Osteocyte (in vitro differentiated cells): ENCODE measurements at regions not wholly inside any gene's neighbourhood (a gene's known extent, or its start where the extent isn't known, plus 50 kb on each side); places are given as distances from the start of the nearest gene placed in this dataset.
"Not testable (repeated sequence)": the region's sequence is repeated elsewhere in the genome, so short reads cannot be mapped to it uniquely, and the experiment has no call there.

Source experiments
- DNase-seq: peaks from one replicate; pipeline ENCODE4 v3.0.0; 2021; ENCODE audit warnings: mixed read lengths; ENCODE audit not compliant: unreplicated experiment; ENCODE audit errors: extremely low spot score
- H3K27ac Mint-ChIP-seq: one replicate; pipeline ENCODE4 v1.8.0; 2021; ENCODE audit warnings: mild to moderate bottlenecking, mixed read lengths; ENCODE audit not compliant: unreplicated experiment
- H3K27me3 Mint-ChIP-seq: one replicate; pipeline ENCODE4 v1.8.0; 2021; ENCODE audit warnings: mixed read lengths; ENCODE audit not compliant: unreplicated experiment
- H3K36me3 Mint-ChIP-seq: one replicate; pipeline ENCODE4 v1.8.0; 2021; ENCODE audit warnings: mixed read lengths; ENCODE audit not compliant: unreplicated experiment
- H3K4me1 Mint-ChIP-seq: one replicate; pipeline ENCODE4 v1.8.0; 2021; ENCODE audit warnings: mixed read lengths; ENCODE audit not compliant: unreplicated experiment
- H3K4me3 Mint-ChIP-seq: one replicate; pipeline ENCODE4 v1.8.0; 2021; ENCODE audit warnings: mild to moderate bottlenecking, moderate library complexity, mixed read lengths; ENCODE audit not compliant: unreplicated experiment
- H3K9me3 Mint-ChIP-seq: one replicate; pipeline ENCODE4 v1.8.0; 2021; ENCODE audit warnings: mixed read lengths; ENCODE audit not compliant: unreplicated experiment
- CTCF ChIP-seq: fragments of 200-600 bp; sonication (generic); IDR thresholded peaks from 2 replicates; pipeline ENCODE4 v1.5.0; 2021; ENCODE audit warnings: antibody characterized with exemption, mild to moderate bottlenecking, moderate library complexity

DNA sequence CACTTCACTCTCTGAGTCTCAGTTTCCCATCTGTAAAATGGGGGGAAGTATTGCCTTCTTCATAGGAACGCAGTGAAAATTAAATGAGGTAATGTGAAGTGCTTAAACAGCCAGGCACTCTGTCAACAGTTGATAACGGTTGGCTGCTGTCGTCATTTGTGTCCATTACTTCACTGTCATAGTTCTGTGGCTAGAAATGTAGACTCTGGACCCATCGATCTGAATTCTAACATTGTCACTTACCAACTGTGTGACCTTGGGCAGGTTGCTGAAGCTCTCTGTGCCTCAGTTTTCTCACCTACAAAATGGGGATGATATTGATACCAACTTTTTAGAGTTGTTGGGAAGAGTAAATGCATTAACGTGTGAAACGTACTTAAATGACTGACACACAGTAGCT, 152.6 kb downstream of the PTPRU start:
- H3K4me3 Mint-ChIP-seq, result no peak overlapping the region
- no peaks in the 10 kb centered on the region for H3K36me3 Mint-ChIP-seq
- H3K27me3 Mint-ChIP-seq, result no peaks in the 10 kb centered on the region

GRCh38 chr1:29388170-29388569, 151.8 kb downstream of the PTPRU start:
- no peaks in the 10 kb centered on the region for H3K9me3 Mint-ChIP-seq
- H3K4me1 Mint-ChIP-seq, result no peaks in the 10 kb centered on the region
- no peak for TF ChIP-seq CTCF
- H3K36me3 Mint-ChIP-seq, result no peaks in the 10 kb centered on the region
- no peak overlapping the region for H3K4me3 Mint-ChIP-seq
- no peaks in the 10 kb centered on the region for H3K27me3 Mint-ChIP-seq
- DNase-seq, result peak; percentile 59
- H3K27ac Mint-ChIP-seq, result no peak overlapping the region

More for the DNA sequence above, 152.6 kb downstream of the PTPRU start:
- H3K27ac Mint-ChIP-seq, result no peak overlapping the region
- no peaks in the 10 kb centered on the region for H3K9me3 Mint-ChIP-seq
- no peaks in the 10 kb centered on the region for H3K4me1 Mint-ChIP-seq
- TF ChIP-seq CTCF, result no peak
- DNase-seq, result no peak

DNA sequence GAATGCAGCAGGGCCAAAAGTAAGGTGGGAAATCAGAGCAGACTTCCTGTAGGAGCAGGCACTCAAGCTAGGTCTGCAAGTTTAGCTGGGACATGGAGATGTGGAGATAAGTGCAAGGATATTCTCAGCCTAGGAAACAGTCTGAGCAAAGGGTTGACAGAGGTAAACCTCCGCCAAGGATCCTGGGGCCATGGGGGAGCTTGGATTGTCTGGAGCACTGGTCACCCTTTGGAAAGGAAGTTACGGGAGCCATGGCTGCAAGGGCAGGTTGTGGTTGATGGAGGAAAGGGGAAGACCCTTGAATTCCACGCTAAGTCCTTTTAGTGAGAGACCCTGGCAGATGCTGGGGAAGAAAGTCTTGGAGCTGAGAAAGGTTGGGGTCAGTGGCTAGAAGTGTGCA, 150.9 kb downstream of the PTPRU start:
- Mint-ChIP-seq H3K36me3 (no peaks in the 10 kb centered on the region), H3K27ac (no peak overlapping the region), H3K27me3 (no peaks in the 10 kb centered on the region), H3K9me3 (peaks cover 4% of the 10 kb centered on the region), H3K4me3 (no peak overlapping the region), H3K4me1 (no peaks in the 10 kb centered on the region)
- no peak for TF ChIP-seq CTCF
- DNase-seq, result peak; percentile 54

DNA sequence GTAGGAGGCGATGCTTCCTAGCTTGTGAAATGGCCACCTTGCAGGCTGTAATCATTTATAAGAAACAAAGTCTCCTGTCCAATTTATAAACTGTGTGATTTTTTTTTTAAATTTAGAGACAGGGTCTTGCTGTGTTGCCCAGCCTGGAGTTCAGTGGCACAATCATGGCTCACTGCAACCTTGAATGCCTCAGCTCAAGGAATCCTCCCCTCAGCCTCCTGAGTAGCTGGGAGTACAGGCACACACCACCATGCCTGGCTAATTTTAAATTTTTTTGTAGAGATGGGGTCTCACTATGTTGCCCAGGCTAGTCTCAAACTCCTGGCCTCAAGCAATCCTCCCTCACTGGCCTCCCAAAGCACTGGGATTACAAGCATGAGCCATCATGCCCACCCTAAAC, 150.1 kb downstream of the PTPRU start:
- H3K27me3 Mint-ChIP-seq, H3K4me1 Mint-ChIP-seq, H3K4me3 Mint-ChIP-seq, H3K9me3 Mint-ChIP-seq, DNase-seq, H3K36me3 Mint-ChIP-seq, H3K27ac Mint-ChIP-seq: not testable (repeated sequence)

- TF ChIP-seq CTCF, result no peak
- Mint-ChIP-seq H3K9me3 (peaks cover 4% of the 10 kb centered on the region), H3K4me1 (no peaks in the 10 kb centered on the region), H3K27ac (no peak overlapping the region), H3K27me3 (no peaks in the 10 kb centered on the region), H3K36me3 (no peaks in the 10 kb centered on the region), H3K4me3 (no peak overlapping the region)
- DNase-seq, result no peak
Measured at GRCh38 chr1:29385966-29386365, 149.6 kb downstream of the PTPRU start.

- no peaks in the 10 kb centered on the region for H3K27me3 Mint-ChIP-seq
- no peak overlapping the region for H3K27ac Mint-ChIP-seq
Measured at GRCh38 chr1:29384496-29385015, 148.2 kb downstream of the PTPRU start.

More at GRCh38 chr1:29384496-29385015, 148.2 kb downstream of the PTPRU start:
- Mint-ChIP-seq H3K36me3 (no peaks in the 10 kb centered on the region), H3K4me3 (no peak overlapping the region), H3K9me3 (peaks cover 10% of the 10 kb centered on the region), H3K4me1 (no peaks in the 10 kb centered on the region)
- DNase-seq, result peak; percentile 76
- TF ChIP-seq CTCF, result no peak
